HG02759 (cell line): ENCODE measurements at regions not wholly inside any gene's neighbourhood (a gene's known extent, or its start where the extent isn't known, plus 50 kb on each side); places are given as distances from the start of the nearest gene placed in this dataset.

Source experiments
- ATAC-seq: cut with Tn5 transposase; IDR thresholded peaks from one replicate; pipeline ENCODE4 v1.9.1; 2021; ENCODE audit warnings: mild to moderate bottlenecking, moderate library complexity; ENCODE audit not compliant: unreplicated experiment

- ATAC-seq, result no peak
Observed at GRCh38 chr9:129250786-129251185, 72.7 kb upstream of the IER5L start.

GRCh38 chr9:129247285-129248153 lies 69.5 kb upstream of the IER5L start:
- no peak for ATAC-seq

GRCh38 chr9:129245276-129245675 lies 67.2 kb upstream of the IER5L start:
- ATAC-seq, result no peak

GRCh38 chr9:129242971-129243561 lies 65.0 kb upstream of the IER5L start:
- ATAC-seq, result no peak

GRCh38 chr9:129242191-129242941 lies 64.3 kb upstream of the IER5L start:
- no peak for ATAC-seq

- no peak for ATAC-seq
Observed at GRCh38 chr9:129241725-129242124, 63.7 kb upstream of the IER5L start.

- no peak for ATAC-seq
Observed at GRCh38 chr9:129240581-129241211, 62.6 kb upstream of the IER5L start.

GRCh38 chr9:129239946-129240490 lies 62.0 kb upstream of the IER5L start:
- no peak for ATAC-seq

GRCh38 chr9:129237803-129238202 lies 59.7 kb upstream of the IER5L start:
- ATAC-seq, result no peak

GRCh38 chr9:129237164-129237611 lies 59.1 kb upstream of the IER5L start:
- ATAC-seq, result no peak

GRCh38 chr9:129236441-129237145 lies 58.5 kb upstream of the IER5L start:
- ATAC-seq, result no peak

GRCh38 chr9:129235931-129236331 lies 57.9 kb upstream of the IER5L start:
- ATAC-seq, result no peak

GRCh38 chr9:129235041-129235930 lies 57.2 kb upstream of the IER5L start:
- ATAC-seq, result no peak

- ATAC-seq, result no peak
Observed at GRCh38 chr9:129234491-129234890, 56.4 kb upstream of the IER5L start.

GRCh38 chr9:129232839-129233591 lies 55.0 kb upstream of the IER5L start:
- ATAC-seq, result no peak

GRCh38 chr9:129231759-129232158 lies 53.7 kb upstream of the IER5L start:
- ATAC-seq, result no peak

- ATAC-seq, result no peak
Observed at GRCh38 chr9:129231022-129231739, 53.1 kb upstream of the IER5L start.

GRCh38 chr9:129230302-129230701 lies 52.2 kb upstream of the IER5L start:
- no peak for ATAC-seq
